SKM-1 (cell line): ENCODE measurements at regions not wholly inside any gene's neighbourhood (a gene's known extent, or its start where the extent isn't known, plus 50 kb on each side); places are given as distances from the start of the nearest gene placed in this dataset.
"Not testable (repeated sequence)": the region's sequence is repeated elsewhere in the genome, so short reads cannot be mapped to it uniquely, and the experiment has no call there.

ENCODE experiments used
- DNase-seq: peaks from one replicate; lab custom pipeline; 2025; ENCODE audit not compliant: unreplicated experiment; lab: John Stamatoyannopoulos, UW

DNA sequence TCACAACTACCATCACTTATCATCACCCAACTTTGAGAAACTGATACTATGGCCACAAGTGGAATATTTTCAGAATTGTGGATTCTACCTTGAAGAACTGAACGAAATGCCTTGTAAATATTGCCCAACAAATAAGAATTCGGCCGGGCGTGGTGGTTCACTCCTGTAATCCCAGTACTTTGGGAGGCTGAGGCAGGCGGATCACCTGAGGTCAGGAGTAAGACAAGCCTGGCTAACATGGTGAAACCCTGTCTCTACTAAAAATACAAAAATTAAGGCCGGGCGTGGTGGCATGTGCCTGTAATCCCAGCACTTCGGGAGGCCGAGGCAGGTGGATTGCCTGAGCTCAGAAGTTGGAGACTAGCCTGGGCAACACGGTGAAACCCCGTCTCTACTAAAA is 862.7 kb downstream of the ZPLD1 start:
- not testable (repeated sequence) for DNase-seq

DNA sequence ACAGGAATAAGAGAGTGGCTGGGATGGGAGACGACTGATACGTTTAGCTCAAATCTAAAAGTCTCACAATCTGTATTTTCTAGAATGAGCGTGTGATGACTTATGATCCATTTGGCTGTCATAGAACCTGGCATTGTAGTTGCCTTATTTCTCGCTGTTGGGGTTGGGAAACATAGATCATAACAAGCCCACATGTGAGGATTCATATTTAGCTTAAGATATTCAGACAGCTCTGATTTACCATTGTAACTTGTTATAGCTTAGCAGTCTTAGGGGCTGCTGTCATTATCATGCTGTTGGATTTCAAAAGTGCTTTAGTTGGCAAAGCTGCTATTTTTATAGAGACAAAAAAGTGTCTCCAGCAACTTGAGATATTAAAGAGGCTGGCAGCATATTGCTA is 871.3 kb downstream of the ZPLD1 start:
- DNase-seq: no peak

DNA sequence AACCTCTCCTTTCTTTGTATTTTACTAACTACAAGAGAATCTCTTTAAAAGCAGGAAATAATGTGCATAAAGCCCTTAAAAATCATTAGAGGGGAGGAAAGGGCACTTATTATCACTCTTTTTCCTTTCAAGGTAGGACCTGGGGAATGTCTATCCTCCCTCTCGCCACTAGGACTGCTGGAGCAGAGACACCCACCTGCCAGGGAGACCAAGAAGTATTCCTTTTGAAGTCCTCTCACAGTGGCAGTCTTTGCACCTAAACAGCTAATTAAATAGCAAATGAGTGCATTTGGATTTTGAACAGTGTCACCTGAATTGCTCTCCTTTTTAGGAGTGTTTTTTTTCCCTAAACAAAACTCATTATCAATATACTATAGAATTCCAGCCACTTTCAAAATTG is 874.1 kb downstream of the ZPLD1 start:
- no peak for DNase-seq

DNA sequence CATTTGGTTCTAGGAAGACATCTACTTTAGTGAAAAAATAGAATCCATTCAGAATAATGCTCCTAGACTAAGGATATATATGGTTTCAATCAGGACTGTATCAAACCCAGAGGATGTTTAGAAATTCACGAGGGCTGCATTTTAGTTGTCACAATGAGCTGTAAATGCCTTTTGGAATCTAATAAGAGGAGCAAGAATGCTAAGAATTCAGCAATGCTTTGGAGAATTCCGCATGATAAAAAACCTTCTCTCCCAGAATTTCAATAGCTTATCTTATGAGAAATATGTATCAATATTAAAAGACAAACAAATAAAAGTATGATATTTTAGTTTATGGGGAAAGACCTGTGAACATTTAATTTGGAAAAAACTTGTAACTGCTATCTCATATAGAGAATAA is 885.1 kb downstream of the ZPLD1 start:
- no peak for DNase-seq

DNA sequence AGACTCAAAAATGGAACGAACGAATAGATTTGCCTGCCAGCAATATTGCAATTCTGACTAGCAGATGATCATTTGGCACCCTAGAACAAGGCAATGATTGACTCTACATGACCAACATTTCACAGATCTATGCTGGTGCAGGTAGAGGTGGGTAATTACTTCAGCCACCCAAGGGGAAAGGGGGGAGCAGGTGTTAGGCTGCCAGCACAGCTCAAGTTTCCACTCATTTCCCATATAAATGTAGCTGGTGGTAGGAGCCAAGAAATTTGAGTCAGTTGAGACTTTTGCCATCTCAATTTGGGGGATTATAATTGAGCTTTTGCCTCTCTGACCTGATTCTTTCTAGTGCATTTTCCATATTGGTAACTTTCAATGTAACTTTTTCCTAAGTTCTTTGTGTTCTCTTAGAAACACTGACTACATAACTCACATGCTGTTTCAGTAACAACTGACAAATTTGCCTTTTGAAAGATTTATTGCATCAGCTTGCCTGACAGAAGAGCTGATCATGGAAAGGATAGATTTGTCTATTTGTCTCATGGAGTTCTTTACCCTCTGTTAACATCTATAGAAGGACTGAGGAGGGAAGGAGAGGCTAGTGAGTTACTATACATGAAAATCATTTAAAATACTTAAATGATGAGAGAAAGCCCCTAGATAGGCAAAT is 902.5 kb downstream of the ZPLD1 start:
- DNase-seq: no peak

DNA sequence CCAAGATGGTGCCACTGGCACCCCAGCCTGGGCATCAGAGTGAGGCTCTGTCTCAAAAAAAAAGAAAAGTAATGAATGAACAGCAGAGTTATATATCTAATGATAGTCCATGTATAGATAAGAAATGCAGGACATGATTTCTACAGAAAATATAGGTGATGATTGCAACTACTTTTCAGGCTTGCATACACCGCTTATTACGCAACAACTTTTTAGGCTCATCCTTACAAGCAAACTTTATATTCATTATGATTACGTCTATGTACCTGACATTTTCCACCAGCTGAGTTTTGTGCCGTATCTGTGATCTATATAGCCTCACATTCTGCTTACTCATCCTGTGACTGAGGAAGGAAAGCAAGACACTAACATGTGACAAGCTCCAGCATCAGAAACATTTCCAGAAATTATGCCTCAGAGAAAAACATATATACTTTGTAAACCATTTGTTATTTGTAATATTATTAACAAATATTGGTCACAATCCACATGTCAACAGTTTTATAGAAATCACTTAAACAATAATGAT is 906.3 kb downstream of the ZPLD1 start:
- DNase-seq: no peak

DNA sequence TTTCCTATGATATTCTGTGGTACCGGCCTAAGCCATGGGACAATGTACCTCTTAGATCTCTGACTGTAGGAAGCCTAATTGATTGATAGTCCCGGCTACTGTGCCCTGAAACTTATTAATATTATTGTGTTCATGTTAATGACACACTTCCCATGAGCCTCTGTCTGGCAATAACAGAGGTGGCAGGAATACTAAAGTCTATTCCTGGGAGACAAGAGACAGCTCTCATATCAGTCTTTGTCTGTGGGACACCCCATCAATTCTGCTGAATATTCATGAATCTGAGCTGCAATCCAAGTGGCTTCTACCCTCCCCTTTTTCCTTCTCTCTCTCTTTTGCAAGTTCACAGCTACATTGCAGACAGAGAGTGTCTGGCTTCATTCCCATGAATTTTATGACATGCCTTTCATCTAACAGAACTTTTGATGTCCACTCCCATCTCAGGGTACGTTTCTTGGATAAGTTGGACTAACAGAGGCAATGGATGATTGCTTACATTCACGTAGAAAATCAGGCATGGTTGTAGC is 907.5 kb downstream of the ZPLD1 start:
- no peak for DNase-seq

DNA sequence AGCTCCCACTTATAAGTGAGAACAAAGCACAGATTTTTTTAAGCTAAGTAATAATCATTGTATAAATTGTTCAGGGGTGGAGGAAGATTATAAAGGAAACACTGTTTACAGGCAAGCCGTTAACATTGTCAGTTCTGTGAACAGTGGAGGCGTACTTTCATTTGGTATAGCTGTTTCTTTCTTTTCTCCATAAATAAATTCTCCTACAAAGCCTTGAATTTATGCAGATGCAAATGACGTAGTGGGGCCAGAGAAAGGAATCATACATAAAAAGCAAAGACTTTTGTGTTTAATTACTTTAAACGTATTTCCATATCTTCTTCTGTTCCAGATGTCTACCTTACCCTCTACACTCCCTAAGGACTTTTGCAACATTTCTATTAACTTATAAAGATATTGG is 914.9 kb downstream of the ZPLD1 start:
- DNase-seq: no peak

DNA sequence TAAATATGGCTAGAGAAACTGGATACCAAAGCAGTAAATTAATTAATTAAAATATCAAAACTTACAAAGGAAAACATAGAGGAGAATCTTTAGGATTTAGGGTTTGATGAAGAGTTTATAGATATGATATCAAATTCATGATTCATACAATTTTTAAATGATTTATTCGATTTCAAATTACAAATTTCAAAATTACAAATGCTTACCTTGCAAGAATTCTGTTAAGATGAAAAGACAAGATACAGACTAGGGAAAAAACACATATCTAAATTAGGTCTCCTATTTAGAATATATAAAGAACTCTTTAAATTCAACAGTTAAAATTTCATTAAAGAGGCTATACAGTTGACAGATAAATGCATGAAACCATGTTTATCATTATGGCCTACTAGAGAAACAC is 930.7 kb downstream of the ZPLD1 start:
- DNase-seq: no peak

DNA sequence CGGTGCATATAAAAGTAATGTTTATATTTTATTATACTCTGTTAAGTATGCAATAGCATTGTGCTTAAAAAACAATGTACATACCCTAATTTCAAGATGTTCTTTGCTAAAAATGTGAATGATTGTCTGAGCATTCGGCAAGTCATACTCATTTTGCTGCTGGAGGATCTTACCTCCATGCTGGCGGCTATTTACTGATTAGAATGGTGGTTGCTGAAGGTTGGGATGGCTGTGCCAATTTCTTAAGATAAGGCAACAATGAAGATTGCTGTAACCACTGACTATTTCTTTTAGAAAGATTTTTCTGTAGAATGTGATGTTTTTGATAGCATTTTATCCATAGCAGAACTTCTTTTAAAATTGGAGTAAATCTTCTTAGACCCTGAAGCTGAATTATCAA is 932.7 kb downstream of the ZPLD1 start:
- DNase-seq: no peak

DNA sequence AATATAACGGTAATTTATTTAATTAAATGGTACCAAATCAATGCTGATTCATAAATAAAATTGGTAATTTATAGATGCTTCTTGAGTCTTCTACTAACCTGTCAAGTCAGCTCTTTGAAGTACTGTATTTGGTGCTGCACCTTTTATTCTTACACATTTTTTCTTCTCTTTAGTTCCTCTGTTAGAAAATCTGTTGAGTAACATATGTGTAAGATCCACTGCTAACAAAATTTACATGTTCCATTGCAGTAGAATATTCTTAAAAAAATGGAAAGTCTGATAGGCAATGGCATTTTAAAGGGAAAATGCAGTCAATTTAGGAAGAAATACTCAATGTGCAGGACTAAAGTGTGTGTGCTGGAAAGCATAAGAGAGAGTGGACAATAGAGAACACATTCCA is 936.6 kb downstream of the ZPLD1 start:
- DNase-seq: no peak

DNA sequence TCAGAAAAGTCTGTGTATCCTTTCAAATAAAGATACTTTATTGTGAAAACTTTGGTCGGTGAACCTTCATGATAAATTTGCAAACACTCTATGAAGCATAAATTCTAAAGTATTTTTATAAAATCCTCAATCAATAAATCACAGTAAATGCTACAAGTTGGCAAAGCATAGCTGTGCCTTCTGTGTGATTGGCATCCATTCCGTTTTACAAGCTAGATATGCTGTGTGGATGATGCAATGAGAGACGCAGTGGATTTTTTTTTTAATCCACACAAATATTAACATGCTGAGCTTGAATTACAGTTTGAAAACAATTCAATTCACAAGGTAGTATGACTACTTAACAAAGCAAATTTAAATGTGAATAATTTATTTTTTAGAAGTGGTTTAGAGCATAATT is 937.2 kb downstream of the ZPLD1 start:
- no peak for DNase-seq

DNA sequence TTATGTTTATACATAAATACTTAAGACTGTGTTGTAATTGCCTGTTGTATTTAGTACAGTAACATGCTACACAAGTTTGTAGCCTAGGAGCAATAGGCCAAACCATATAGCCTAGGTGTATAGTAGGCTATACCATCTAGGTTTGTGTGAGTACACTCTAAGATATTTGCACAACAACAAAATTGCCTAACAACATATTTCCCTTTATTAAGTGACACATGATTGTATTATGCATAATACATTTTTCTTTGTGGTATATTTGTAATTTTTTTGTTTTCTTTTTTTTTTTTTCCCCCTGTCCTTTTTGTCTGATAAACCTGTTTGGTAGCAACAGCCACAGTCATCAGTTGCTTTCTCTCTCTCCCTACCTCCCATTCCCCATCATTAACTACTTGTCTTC is 945.6 kb downstream of the ZPLD1 start:
- no peak for DNase-seq

DNA sequence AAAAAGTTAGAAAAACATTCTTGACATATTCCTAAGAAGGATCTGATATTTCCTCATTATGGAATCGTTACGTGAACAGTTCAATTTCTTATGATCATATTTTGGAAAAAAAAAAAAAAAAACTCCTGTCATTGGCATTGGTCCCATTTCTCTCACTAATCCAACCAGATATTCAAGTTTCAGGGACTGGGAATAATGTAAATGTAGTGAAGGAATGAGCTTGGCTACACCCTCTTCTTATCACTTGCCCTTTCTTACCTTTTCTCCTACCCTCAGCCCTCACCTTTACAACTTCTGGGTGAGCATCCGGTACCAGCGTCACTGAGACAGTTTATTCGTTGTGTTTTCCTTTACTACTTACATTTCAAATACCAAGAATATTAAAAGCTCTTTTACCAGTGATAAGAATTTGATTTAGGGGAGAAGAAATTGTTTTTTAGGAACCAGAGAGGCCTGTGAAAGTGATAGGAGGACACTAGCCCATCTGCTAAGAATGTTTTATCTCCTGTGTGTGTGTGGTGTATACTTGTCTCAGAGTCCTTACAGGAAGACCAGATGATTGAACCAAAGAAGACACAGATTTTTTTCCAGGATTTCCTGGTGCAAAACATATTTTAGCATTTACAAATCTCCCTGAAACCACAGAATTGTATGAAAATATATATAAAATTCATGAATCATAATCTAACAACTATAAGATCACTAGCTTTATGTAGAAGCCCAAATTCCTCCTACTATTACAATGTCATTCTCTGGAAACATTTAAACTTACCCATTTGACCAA is 946.7 kb downstream of the ZPLD1 start:
- DNase-seq: no peak

DNA sequence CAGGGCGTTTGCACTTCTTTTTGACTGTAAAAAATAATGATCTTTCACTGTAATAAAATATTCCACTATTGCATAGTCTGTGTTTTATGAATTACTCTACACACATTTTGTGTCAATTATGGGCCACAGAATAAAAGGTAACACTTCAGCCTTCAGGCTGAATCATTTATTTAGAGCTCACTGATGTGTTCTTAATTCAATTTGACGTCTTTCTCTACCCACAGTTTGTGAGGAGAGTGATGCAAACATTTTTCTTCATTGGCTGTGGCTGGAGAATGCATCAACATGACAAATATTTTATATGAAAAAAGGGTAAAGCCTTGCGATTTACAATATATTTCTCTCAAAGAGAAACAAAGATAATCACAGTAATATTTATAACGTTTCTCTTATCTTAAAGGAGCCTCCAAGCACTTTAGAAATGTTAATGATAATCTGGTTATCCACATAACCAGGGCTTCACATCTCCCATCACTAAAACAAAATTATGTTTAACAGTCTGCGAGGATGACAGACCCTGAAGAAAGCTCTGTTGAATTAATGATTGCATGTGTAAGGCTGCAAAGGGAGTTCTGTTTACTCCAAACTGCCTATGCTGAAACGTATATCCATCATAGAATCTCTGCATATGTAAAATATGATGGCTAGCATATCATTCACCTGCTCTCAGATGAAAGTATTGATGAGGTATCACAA is 951.3 kb downstream of the ZPLD1 start:
- DNase-seq: no peak

DNA sequence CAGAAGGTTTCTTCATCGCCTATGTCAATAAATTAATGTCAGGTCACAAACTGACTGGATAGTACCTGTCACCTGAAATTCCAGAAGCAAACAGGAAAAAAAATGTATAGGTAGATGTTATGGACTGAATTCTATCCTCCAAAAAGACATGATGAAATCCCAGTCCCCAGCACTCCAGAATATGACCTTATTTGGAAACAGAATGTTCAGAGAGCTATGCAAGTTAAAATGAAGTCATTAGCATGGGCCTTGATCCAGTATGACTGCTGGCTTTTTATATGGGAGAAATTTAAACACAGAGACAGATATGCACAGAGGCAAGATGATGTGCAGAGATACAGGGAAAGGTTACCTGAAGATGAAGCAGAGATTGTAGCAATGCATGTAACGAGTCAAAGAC is 953.4 kb downstream of the ZPLD1 start:
- no peak for DNase-seq

DNA sequence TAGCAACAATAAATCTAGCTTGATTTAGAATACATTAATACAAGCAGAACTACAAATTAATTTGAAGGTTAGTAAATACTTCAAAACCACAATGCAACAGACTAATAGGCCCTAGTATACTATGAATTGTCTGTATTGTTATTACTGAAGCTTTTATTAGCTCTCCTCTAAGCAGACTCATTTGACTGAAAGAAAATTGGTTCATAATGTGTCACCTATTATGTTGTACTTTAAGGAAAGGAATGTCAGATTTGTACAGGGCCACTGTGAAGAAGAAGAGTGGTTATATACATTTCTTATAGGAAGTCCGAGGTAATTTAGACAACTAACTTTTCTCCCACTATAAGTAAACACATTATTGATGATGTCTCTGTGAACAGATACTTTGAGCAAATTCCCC is 954.5 kb downstream of the ZPLD1 start:
- DNase-seq: no peak

DNA sequence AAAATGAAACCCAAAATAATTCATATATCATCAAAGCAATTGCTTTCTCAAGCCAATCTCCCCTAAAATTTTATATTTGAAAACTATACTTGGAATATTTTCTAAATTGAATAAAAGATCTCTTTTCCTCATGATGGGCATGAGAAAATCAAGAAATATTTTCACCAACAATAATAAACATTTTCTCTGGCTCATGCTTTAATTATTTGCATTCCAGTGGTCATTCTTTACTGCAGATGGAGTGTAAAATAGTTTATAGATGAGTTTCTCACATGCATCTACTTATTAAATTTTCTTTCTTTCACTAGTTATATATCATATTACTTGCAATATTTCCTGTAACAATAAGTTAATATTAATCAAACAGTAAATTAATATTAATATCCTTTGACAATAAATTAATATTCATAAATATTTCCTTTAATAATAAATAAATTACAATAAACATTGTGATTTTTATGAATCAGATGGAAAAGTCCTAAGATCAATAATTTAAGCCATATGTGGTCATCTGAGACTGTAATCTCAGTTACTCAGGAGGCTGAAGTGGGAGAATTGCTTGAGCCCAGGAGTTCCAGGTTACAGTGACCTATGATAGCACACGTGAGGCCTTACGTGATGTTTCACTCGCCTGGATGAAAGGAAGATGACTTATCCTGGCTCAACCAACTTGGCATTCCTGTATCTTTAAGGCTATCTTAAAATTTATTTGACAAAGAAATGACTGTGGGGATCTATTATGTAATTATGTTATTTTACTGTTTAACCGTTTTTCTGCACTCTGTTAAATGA is 958.8 kb downstream of the ZPLD1 start:
- DNase-seq: no peak

DNA sequence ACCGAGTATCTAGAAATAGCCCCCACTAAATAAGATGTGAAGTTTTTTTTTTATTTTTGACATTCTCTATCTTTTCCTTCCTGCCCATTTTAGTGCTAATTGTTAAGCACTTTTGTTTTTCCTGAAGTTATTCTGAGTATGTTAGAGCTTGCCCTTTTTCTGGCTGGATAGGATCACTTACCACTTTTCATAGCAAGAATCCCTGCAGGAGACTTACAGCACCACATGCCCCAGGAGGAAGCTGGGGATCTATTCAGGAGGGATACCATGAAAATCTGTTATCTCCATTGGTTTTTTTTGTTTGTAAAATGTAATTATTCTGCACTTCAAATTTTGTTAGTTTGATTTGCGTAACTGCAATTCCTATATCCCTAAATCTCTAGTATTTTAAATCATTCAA is 968.4 kb downstream of the ZPLD1 start:
- no peak for DNase-seq

DNA sequence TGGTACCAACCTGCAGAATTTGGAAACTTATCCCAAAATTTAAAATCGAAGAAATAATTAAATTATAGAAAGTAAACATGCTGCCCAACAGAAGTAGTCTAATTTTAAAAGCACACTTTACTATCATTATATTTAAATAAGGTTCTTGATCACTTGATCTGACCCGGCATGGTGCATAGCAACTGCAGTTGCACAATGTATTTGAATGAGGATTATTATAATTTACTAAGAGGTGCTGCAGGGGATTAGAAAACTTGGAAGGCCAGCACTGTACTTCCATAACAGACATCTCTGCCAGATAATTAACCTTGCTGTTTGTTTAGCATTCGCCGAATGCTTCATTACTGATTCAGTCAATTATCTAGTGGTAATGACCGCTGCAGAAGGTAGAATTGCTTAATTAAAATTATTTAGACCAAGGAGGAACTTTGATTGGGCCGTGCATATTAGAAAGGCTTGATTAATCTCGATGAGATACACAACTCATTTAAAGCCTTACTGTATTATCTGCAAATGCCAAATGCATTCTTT is 971.6 kb downstream of the ZPLD1 start:
- DNase-seq: no peak

DNA sequence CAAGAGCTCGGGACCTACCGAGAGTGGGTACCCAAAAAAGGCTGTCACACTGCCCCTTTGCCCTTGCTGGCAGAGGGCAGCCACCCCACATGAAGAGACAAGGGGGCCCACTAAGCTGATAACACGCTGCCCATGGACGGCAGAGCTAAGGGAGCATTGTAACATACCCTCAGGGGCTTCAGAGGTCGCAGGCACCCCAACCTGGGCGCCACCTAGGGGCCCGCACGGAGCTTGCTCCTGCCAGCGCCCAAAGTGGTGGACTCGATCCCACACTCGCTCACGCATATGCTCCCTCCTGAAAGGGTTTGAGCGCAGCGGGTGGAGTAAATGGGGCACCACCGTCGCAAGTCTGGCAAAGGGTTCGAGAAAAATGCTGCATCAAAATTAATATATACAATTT is 975.4 kb downstream of the ZPLD1 start:
- no peak for DNase-seq
